Loucy (cell line): ENCODE measurements at regions not wholly inside any gene's neighbourhood (a gene's known extent, or its start where the extent isn't known, plus 50 kb on each side); places are given as distances from the start of the nearest gene placed in this dataset.

Experiments used
- CTCF ChIP-seq: fragments of 200-600 bp; sonication (generic); conservative IDR thresholded peaks from 2 replicates; pipeline ENCODE4 v1.5.1; 2014; ENCODE audit warnings: mild to moderate bottlenecking, antibody characterized with exemption, low read length
- EZH2phosphoT487 ChIP-seq: fragments of 200-600 bp; IDR thresholded peaks from 2 replicates; pipeline ENCODE4 v1.6.1; 2018; ENCODE audit warnings: antibody characterized with exemption, mild to moderate bottlenecking, moderate library complexity, borderline replicate concordance

GRCh38 chr17:14760719-14761411 is 460.0 kb downstream of the HS3ST3B1 start:
- no peak for TF ChIP-seq CTCF
- no peak for TF ChIP-seq EZH2phosphoT487
